Activated CD4-positive, alpha-beta T cell treated with anti-CD3 and anti-CD28 coated beads for 36 hours (primary cell): ENCODE measurements at regions not wholly inside any gene's neighbourhood (a gene's known extent, or its start where the extent isn't known, plus 50 kb on each side); places are given as distances from the start of the nearest gene placed in this dataset.

ENCODE experiments used
- ATAC-seq: fragments of 200-7000 bp; cut with Tn5 transposase; one replicate; pipeline ENCODE4 v1.10.0; 2021; ENCODE audit warnings: mild to moderate bottlenecking, moderate library complexity
- CTCF ChIA-PET: fragments of 350-600 bp; sonication (Branson Sonifier 250); formaldehyde crosslinking; loops from one replicate; lab custom pipeline; 2021; ENCODE audit warnings: antibody characterized with exemption; lab: Charles Lee
- POLR2A ChIA-PET: fragments of 350-600 bp; sonication (Branson Sonifier 250); formaldehyde crosslinking; loops from one replicate; lab custom pipeline; 2021; ENCODE audit warnings: antibody characterized with exemption, inconsistent platforms; lab: Charles Lee
- DNase-seq: peaks from one replicate; pipeline ENCODE4 v3.0.0-alpha.2; 2020
- H3K27ac Mint-ChIP-seq: one replicate; pipeline ENCODE4 v1.8.0; 2021; ENCODE audit warnings: mixed read lengths
- H3K27me3 Mint-ChIP-seq: one replicate; pipeline ENCODE4 v1.8.0; 2021; ENCODE audit warnings: mixed read lengths
- H3K36me3 Mint-ChIP-seq: one replicate; pipeline ENCODE4 v1.8.0; 2021; ENCODE audit warnings: low read depth, mixed read lengths
- H3K4me1 Mint-ChIP-seq: one replicate; pipeline ENCODE4 v1.8.0; 2021; ENCODE audit warnings: mixed read lengths
- H3K4me3 Mint-ChIP-seq: one replicate; pipeline ENCODE4 v1.8.0; 2021; ENCODE audit warnings: mild to moderate bottlenecking, moderate library complexity, mixed read lengths
- H3K9me3 Mint-ChIP-seq: one replicate; pipeline ENCODE4 v1.8.0; 2021; ENCODE audit warnings: low read depth, mixed read lengths
- intact Hi-C, 2 experiments: fragments of 100-400 bp; cut with DNase I in 1 of 2; cut with micrococcal nuclease in 1 of 2; formaldehyde crosslinking; loops; one replicate each; pipeline versions ENCODE4 v1.14.2 to v1.15.1; 2022 to 2024; cut with DNase I, micrococcal nuclease

DNA sequence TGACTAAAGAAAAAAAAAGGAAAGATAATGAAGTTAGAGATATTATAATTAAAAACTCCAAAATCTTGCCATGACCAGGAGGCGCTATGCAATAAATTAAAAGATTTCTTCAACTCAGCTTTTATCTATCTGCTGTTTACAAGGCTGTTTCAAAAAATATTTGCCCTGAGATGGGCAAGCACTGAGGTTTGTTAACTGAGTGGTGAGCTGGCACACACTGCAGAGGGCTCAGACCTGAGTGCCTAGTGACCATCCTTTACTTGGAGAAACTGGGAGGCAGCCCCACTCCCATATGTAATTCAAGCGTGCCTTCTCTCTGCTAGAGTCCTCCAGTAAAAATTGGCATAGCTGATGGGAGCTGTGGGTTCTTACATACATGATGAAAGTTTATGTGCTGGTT is 198.7 kb upstream of the TBC1D5 start:
- ChIA-PET CTCF (interaction anchor here (0.7 kb wide), 1 partner anchor 466 kb away, joined by 3 read pairs; no protein-coding TSS in a partner anchor), POLR2A (no interaction called here)
- Mint-ChIP-seq H3K4me1 (no peaks in the 10 kb centered on the region), H3K27me3 (peaks cover 14% of the 10 kb centered on the region), H3K4me3 (no peak overlapping the region), H3K9me3 (no peaks in the 10 kb centered on the region), H3K36me3 (no peaks in the 10 kb centered on the region), H3K27ac (no peak overlapping the region)
- DNase-seq (no peak), ATAC-seq (no peak)
- intact Hi-C loops, result no loop called here

DNA sequence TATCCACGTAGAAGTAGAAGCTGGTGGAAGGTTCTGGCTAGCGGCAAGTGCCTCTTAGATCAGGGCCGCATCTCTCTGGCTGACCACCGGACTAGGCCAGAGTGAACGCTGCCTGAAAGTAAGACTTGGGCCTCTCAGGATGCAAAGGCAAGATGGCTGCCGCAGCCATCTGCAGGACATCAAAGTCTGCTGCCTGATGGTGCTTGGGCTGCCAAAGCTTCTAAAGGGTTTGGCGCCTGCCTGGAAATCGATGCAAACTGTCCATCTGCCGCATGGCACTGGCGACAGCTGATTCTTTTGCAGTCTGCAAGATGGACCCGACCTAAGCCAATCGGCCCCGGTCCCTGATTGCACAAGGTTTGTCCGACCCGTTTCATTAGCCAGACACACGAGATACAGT is 196.7 kb upstream of the TBC1D5 start:
- no peak for ATAC-seq
- Mint-ChIP-seq H3K27me3 (peaks cover 14% of the 10 kb centered on the region), H3K9me3 (no peaks in the 10 kb centered on the region), H3K27ac (no peak overlapping the region), H3K4me3 (no peak overlapping the region), H3K4me1 (no peaks in the 10 kb centered on the region), H3K36me3 (no peaks in the 10 kb centered on the region)
- CTCF ChIA-PET, result interaction anchor here (1.4 to 1.5 kb wide), 2 partner anchors 31 to 40 kb away, joined by 3 to 4 read pairs; no protein-coding TSS in a partner anchor
- DNase-seq, result no peak
- POLR2A ChIA-PET, result no interaction called here
- intact Hi-C loops, result no loop called here

DNA sequence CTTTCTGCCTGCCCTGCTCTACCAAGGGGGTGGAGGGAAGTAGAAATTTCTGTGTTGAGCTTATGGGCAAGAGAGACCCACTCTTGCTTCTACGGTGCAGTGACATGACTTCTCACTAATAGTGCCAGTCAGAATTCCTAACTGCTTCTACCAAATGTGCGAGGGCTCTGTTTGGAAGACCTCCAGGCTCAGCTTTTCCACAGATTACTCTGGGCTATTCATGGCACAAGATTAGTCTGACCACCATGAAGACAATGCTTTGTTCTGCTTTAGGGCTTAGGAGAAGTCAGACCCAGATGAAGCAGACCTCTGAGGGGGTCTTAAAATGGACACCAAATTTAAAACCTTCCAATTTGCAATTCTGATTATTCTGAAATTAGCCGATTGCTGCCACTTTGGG is 195.9 kb upstream of the TBC1D5 start:
- ChIA-PET POLR2A (no interaction called here), CTCF (no interaction called here)
- ATAC-seq (no peak), DNase-seq (no peak)
- Mint-ChIP-seq H3K9me3 (no peaks in the 10 kb centered on the region), H3K4me3 (no peak overlapping the region), H3K4me1 (no peaks in the 10 kb centered on the region), H3K27ac (no peak overlapping the region), H3K36me3 (no peaks in the 10 kb centered on the region), H3K27me3 (peaks cover 14% of the 10 kb centered on the region)
- intact Hi-C loops, result no loop called here

DNA sequence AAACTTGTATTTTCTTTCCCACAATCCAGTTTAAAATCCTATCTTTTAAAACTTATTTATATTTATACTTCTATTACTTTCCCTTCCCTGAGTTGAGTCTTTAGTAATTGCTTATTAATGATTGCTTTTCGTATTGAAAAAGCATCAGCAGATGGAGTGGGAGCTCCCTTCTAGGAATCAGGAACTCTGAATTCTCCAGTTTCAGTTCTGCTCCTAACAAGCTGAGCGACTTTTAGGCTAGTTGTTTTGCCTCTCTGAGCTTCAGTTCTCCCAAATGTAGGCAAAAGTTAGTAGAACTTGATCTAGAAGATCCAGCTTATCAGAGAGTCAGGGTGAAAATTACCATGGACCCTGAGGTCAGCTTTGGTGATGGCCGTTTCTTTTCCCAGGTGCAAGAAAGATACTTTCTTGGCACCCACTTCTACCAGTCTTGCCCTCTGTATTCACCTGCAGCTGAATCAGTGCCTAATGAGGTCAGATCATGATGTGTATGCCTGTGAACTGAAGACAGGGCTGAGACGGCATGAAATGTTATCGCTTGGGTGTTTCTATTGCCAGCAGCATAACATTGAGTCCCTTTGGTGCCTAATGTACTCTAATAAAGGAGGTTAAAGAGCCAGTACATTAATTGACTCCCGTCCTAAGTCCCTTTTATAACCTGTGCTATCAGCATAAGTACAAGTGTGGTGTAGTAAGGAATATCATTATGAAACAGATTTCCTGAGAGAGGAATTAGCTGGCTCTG is 194.5 kb upstream of the TBC1D5 start:
- no peak for DNase-seq
- POLR2A ChIA-PET, result no interaction called here
- Mint-ChIP-seq H3K4me1 (no peaks in the 10 kb centered on the region), H3K4me3 (no peak overlapping the region), H3K9me3 (no peaks in the 10 kb centered on the region), H3K27me3 (peaks cover 10% of the 10 kb centered on the region), H3K36me3 (no peaks in the 10 kb centered on the region), H3K27ac (no peak overlapping the region)
- no peak for ATAC-seq
- CTCF ChIA-PET, result interaction anchor here (1.1 kb wide), 1 partner anchor 43 kb away, joined by 3 read pairs; no protein-coding TSS in a partner anchor
- intact Hi-C loops, result no loop called here

DNA sequence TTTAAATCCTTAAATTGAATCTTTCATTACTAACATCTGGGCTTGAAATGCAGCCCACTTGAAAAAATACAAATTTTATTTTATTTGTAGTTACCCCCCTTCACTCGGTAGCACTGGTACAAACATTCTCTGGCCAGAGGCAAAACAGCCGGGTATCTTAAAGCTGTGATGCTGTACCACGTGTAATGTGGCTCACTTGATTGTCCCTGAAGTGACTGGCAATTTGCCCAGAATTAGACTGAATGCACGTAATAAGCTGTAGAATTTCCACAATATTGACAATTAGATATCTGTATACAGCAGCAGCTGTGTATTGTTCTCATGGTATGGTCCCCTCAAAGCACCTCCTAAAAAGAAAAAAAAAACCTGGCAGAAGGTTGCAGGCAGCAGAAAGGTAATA is 192.8 kb upstream of the TBC1D5 start:
- Mint-ChIP-seq H3K36me3 (no peaks in the 10 kb centered on the region), H3K27ac (no peak overlapping the region), H3K4me1 (no peaks in the 10 kb centered on the region), H3K27me3 (peaks cover 9% of the 10 kb centered on the region), H3K9me3 (no peaks in the 10 kb centered on the region), H3K4me3 (no peak overlapping the region)
- intact Hi-C loops, result no loop called here
- ChIA-PET POLR2A (no interaction called here), CTCF (interaction anchor here (0.6 kb wide), 1 partner anchor 39 kb away, joined by 3 read pairs; no protein-coding TSS in a partner anchor)
- no peak for DNase-seq
- ATAC-seq, result no peak

DNA sequence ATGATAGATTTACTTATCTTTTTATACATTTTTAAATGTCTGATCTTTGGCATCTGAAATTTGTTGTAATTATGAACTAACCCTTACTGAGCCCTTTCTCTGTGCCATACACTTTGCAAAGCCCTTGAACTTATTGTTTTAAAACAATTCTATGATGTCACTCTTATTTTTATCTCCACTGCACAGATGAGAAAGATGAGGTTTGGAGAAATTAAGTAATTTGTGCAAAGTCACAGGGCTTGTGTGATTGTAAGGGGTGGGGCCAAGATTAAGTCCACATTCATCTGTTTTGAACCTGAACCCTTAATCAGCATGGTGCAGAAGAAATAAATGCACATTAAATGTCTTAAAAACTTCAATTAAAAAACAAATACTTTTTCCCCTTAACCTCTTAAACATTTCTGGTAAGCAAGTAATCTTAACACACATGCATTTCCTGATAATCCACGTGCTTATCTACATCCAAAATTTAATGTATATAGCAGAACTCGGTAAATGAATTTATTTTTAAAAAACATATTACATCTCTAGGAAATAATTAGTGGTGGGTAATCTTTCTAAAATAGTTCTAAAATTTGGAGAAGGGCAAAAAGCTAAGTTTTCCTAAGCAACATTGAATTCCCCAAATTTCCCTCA is 189.8 kb upstream of the TBC1D5 start:
- Mint-ChIP-seq H3K27ac (no peak overlapping the region), H3K4me1 (no peaks in the 10 kb centered on the region), H3K36me3 (no peaks in the 10 kb centered on the region), H3K4me3 (no peak overlapping the region), H3K9me3 (no peaks in the 10 kb centered on the region), H3K27me3 (peaks cover 8% of the 10 kb centered on the region)
- DNase-seq (no peak), ATAC-seq (no peak)
- CTCF ChIA-PET, result interaction anchor here (0.6 kb wide), 1 partner anchor 354 kb away, joined by 3 read pairs; no protein-coding TSS in a partner anchor
- intact Hi-C loops, result no loop called here
- POLR2A ChIA-PET, result no interaction called here

DNA sequence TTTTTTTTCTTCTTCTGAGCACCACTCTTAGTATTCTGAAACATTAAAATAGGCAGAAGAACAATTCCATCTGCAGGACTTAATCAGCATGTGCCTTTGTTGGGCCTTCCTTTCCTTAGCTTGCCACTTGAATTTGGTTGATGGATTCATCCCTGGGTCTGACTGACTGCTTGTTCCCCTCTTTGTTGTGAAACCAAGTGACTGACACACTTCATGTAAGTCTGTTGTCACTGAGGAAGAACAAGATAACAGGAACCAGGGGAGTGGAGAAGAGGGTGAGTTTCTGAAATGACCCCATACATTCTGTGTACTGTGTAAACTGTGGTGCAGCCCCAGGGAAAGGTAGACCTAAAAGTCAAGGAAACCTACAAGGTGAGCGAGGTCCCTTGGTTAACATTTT is 188.7 kb upstream of the TBC1D5 start:
- H3K27me3 Mint-ChIP-seq, result peaks cover 8% of the 10 kb centered on the region
- no peak for ATAC-seq
- no peak overlapping the region for H3K27ac Mint-ChIP-seq
- H3K9me3 Mint-ChIP-seq, result no peaks in the 10 kb centered on the region
- intact Hi-C loops, result no loop called here
- POLR2A ChIA-PET, result no interaction called here
- H3K4me1 Mint-ChIP-seq, result no peaks in the 10 kb centered on the region
- H3K4me3 Mint-ChIP-seq, result no peak overlapping the region
- no peak for DNase-seq
- no peaks in the 10 kb centered on the region for H3K36me3 Mint-ChIP-seq
- CTCF ChIA-PET, result no interaction called here

DNA sequence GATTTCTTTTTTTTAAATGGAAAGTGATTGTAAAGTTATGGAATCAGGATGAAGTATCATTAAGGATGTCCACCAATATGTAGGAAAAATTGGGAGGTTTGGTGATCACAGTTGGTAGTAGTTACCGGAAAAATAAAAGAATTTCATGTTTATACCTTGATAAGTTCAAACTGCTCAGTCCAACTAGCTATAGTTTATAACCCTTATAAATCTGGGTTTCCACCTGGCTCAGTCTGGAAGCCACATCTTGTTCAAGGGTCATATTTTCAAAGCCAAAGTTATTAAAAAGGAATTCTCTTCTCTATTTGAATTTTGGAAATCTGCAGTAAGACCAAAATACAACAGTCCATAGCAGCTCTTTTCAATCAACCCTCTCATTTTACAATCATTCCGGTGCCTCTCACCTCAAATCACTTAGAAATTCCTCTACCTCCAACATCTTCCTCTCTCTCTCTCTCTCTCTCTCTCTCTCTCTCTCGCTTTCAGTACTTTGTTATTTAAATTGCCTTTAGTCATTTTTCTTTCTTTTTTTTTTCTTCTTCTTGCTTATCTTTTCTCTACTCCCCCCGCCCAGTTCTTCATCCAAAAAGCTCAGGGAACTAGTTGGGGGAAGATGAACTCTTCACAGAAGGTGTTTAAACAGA is 186.2 kb upstream of the TBC1D5 start:
- POLR2A ChIA-PET, result no interaction called here

DNA sequence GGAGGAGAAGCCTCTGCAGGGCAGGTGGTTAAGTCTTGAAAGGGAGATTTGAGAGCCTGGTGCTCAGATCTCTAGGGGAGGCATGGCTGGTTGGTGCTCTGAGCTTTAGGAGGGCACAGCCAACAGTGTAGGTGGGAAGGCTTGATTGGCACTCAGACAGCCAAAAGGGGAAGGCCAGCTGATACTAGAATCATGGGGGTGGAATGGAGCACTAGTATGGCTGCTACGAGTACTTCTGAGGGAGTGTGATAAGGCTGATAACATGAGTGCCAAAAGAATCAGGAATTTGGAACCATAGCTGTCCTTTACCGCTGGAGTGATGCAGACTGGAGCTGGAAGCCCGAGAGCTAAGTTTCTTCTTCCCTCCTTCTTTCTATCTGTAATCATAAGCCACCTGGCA is 184.6 kb upstream of the TBC1D5 start:
- intact Hi-C loops, result no loop called here
- ATAC-seq, result no peak

More for the DNA sequence above, 186.2 kb upstream of the TBC1D5 start:
- CTCF ChIA-PET, result interaction anchor here (0.8 kb wide), 1 partner anchor 41 kb away, joined by 3 read pairs; no protein-coding TSS in a partner anchor
- Mint-ChIP-seq H3K36me3 (no peaks in the 10 kb centered on the region), H3K4me3 (no peak overlapping the region), H3K9me3 (no peaks in the 10 kb centered on the region), H3K27ac (no peak overlapping the region), H3K27me3 (peaks cover 4% of the 10 kb centered on the region), H3K4me1 (no peaks in the 10 kb centered on the region)
- intact Hi-C loops, result no loop called here
- no peak for DNase-seq
- no peak for ATAC-seq

DNA sequence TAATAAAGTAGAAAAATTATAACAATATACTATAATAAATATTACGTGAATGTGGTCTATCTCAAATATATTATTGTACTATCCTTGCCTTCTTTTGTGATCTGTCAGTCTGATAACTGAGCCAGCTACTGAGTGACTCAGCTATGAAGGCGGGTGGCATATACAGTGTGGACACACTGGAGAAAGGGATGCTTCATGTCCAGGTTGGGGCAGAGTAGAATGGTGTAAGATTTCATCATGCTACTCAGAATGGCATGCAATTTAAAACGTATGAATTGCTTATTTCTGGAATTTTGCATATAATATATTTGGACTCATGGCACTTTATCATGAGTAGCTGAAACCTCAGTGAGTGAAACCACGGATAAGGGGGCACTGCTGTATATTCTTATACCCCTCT is 172.9 kb upstream of the TBC1D5 start:
- intact Hi-C loops, result no loop called here
- no peaks in the 10 kb centered on the region for H3K4me1 Mint-ChIP-seq
- CTCF ChIA-PET, result interaction anchor here (0.7 kb wide), 1 partner anchor 1357 kb away, joined by 3 read pairs; no protein-coding TSS in a partner anchor
- H3K27me3 Mint-ChIP-seq, result peaks cover 14% of the 10 kb centered on the region
- POLR2A ChIA-PET, result no interaction called here
- no peak overlapping the region for H3K27ac Mint-ChIP-seq
- ATAC-seq (no peak), DNase-seq (no peak)
- H3K9me3 Mint-ChIP-seq, result no peaks in the 10 kb centered on the region
- no peak overlapping the region for H3K4me3 Mint-ChIP-seq
- H3K36me3 Mint-ChIP-seq, result no peaks in the 10 kb centered on the region

More for the DNA sequence above, 184.6 kb upstream of the TBC1D5 start:
- no peak for DNase-seq
- Mint-ChIP-seq H3K9me3 (no peaks in the 10 kb centered on the region), H3K4me1 (no peaks in the 10 kb centered on the region), H3K4me3 (no peak overlapping the region), H3K27ac (no peak overlapping the region), H3K36me3 (no peaks in the 10 kb centered on the region), H3K27me3 (peaks cover 4% of the 10 kb centered on the region)
- ChIA-PET POLR2A (no interaction called here), CTCF (no interaction called here)

DNA sequence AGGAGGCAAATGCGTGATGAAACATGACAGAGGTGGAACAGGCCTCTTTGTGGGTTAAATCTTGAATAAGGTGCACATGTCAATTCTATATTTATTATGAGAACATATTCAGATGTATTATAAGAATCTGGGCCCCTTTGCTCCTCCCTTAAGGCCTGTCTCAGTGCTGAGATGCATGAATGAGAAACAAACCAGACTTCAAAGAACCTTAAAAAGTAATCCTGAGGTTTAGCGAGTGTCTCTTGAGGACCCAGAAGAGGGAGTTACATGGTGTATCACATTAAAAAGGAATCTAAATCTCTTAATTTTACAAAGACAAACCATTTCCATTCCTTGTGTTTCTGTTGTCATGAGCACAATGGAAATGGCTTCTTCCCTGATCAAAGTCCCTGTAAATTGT is 170.9 kb upstream of the TBC1D5 start:
- DNase-seq (no peak), ATAC-seq (no peak)
- intact Hi-C loops, result no loop called here
- no peaks in the 10 kb centered on the region for H3K9me3 Mint-ChIP-seq
- H3K27ac Mint-ChIP-seq, result no peak overlapping the region
- H3K27me3 Mint-ChIP-seq, result peaks cover 11% of the 10 kb centered on the region
- CTCF ChIA-PET, result no interaction called here
- POLR2A ChIA-PET, result no interaction called here
- no peak overlapping the region for H3K4me3 Mint-ChIP-seq
- no peaks in the 10 kb centered on the region for H3K4me1 Mint-ChIP-seq
- H3K36me3 Mint-ChIP-seq, result no peaks in the 10 kb centered on the region
